GM19467 (cell line): ENCODE measurements at regions not wholly inside any gene's neighbourhood (a gene's known extent, or its start where the extent isn't known, plus 50 kb on each side); places are given as distances from the start of the nearest gene placed in this dataset.

Experiments
- ATAC-seq: cut with Tn5 transposase; IDR thresholded peaks from one replicate; pipeline ENCODE4 v1.9.1; 2021; ENCODE audit warnings: mild to moderate bottlenecking, moderate library complexity; ENCODE audit not compliant: unreplicated experiment

DNA sequence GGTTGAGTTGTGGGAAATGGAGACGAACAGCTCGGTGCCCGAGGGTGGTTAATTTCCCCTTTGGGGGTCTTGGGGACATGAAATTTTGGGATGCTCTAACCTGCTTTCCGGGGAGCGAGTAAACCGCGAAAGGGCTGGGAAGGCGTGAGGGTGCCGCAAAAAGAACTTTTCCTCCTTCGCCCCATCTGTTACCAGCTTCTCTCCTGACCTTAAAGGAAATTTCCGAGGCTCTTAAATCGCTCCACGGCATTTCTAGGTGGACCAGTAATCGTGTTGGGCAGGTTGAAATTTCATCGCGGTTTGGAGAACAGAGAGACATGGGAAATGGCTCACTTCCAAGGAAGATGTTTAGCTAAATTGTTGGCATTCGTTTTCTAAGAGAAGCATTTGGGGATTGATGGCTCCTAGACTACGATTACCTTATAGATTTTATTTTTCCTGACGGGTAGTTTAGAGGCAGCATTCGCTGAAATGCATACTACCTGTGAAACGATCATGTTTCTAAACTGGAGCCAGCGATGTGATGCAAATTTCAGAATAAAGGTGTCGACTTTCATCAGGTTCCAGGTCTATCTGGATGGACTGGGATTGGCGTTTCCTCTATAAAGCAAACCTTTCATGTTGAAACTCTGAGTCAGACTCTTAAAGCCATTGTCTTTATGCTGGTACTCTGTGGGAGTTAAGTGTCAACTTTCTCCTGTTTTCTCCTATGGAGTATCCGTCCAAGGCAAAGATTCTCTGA, 414.5 kb downstream of the PCNX1 start:
- no peak for ATAC-seq

DNA sequence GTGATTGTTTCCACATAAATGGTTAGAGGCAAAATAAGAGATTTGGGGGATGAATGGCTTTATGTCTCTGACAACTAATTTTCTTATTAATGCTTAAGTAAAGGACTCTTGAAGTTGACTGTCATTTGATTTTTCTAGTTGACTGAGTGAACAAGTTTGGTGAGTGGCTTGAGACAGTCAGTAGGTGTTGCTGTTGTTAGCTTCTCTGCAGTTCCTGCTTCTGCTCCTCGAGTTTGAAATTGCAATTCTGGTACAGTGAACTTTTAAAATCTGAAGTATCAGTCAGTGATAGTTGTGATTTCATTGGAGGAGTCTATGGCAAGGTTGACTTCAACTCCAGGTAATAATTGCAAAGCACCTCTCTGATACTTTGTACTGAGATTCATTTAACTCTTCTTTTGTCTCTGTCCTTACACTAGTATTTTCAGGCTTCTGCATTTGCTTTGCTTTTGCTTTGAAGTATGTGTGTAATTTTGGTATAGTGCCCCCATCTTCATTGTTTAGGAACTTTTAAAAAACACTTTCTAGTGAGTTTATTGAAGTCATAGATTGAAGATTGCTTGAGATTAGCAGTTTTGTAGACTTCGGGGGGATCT, 415.5 kb downstream of the PCNX1 start:
- no peak for ATAC-seq

DNA sequence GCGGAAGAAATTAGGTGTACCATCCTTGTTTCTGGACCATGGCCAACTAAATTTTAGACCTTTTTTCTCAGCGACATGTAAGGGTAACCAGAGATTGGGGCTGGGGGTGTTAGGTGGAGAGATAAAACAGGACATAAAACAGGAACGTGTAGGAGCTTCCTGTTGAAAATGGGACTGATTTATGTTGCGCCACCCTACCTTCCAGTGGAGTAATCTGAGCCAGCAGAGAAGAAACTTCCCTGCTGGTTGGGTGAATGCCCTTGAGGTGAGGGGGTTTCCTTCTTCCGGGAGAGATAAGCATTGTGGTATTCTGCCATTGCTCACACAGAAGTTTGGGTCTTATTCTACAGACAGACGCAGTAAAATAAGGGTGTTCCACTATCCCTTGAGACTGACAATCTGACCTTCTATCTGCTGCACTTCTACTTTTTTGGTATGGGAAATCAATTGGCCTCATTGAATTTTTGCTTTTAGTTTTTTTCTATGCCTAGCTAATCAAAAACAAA, 417.6 kb downstream of the PCNX1 start:
- no peak for ATAC-seq

DNA sequence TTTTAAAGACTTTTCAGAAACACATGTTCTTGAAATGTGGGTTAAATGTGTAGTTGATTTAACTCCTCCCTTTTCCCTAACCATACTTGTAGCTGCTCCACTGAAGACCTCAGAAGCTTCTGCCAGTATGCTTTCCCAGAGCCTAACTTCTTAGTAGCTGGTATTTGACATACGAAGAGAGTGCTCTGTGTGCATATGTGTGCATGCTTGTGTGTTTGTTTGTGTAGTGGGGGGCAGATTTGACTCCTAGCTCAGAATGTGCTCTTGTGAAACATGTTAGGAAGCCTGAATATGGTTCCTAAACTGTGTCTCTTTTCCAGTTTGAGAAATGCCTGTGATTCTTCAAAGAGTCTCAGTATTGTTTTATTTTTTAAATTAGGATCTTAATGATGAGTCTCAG, 420.4 kb downstream of the PCNX1 start:
- ATAC-seq: no peak

DNA sequence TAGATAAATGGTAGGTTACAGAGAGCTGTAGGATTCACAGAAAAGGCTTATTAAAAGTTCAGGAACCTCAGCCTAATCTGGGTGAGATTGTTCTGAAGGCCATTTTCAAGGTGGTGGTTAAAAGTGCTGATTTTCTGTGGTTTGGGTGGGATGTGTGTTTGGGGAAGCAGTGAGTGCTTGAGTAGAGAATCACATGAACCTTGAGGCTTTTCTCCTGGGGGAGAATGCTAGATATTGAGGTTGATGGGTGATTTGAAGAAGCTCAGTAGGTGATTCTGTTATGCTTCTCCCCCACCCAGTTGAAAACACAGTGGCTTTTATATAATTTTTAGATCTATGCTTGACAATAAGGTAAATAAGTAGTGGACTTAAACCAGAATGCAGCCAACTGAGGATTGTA, 420.9 kb downstream of the PCNX1 start:
- ATAC-seq: no peak

DNA sequence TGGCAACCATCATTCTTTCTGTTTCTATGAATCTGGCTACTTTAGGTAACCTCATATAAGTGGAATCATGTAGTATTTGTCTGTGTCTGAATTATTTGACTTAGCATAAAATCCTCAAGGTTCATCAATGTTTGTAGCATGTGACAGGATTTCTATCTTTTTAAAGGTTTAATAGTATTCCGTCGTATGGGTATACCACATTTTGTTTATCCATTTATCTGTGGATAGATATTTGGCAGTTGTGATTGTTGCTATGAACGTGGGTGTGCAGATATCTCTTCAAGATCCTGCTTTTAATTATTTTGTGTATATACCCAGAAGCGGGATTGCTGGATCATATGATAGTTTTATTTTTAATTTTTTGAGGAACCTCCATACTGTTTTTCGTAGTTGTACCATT, 421.7 kb downstream of the PCNX1 start:
- no peak for ATAC-seq

DNA sequence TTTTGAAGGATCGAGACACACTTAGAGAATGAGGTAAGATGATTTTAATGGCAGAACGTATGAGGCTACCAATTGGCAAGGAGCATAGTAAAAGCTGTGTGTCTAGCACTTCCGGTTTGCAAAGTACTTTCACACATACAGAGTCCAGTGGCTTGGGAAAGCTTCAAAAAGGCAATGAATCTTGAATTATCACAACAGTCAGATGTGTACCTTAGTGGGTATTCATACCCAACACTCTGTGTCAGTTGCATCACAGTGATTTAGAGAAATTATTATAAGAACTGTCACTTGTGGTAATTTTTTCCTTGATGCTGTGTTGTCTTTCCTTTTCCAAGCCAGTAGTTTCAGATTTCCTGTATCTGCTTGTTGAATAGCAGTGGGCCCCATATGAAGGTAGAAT, 424.1 kb downstream of the PCNX1 start:
- ATAC-seq: no peak

DNA sequence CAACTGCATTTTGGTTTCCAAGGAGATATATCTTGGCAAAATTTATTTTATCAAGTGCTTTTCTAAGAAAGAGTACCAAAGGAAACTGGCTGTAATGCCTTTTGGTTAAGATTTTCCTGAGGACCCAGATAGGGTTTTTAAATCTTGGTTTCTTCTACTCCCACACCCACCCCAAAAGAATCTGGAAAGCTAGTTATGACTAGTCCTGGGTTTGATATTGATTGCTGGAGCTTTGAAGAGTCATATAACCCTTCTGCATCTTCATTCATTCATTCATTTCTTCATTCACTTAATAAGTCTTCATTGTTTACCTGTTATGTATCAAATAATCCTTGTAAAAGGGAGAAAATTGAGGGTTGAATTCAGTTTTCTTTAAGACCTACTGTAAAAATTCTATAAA, 425.2 kb downstream of the PCNX1 start:
- ATAC-seq: no peak

DNA sequence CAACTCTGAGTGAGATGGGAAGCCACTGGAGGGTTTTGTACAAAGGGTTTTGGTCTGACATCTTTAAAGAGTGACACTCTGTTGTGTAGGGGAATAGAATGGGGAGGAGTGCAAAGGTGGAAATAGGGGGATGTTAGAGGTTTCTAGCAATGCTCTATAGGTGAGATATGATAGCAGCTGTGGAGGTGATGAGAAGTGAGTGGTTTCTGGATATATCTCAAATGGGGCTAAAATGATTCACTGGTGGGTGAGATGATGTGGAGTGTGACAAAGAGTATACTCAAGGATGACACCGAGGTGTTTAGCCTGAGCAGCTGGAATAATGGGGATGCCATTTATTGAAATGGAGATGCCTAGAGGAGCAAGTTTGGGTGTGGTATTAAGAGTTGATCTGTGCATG, 426.4 kb downstream of the PCNX1 start:
- ATAC-seq: no peak

DNA sequence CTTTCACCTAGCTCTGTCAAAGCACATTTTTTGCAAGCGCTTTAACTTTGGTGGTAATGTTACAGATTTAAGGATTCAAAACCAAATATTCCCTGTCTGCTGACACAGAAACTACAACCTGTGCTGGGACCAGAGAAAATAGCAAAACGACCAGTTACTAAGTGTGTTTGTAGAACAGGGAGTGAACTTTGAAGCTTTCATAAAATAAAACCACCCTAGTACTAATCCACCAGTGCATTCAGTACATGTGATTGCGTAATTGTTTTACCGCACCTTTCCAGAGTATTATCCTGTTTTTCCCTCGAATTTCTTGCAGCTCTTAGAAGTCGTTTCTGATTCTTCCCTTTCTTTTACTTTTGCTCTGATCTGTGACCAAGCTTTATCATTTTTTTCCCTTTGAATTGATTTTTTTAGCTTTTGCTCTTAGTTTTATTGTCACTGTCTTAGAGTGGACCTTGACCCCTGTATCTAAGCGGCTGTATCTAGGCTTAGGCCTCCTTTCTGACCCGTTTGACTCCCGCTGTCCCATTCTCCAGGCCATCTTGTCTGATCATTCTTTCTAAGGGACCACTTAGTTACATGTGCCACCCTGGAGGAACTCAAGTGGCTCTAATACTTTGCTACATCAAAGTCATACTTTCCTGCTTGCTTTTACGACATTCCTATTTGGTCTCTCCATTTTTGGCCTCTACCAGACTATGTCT, 429.4 kb downstream of the PCNX1 start:
- ATAC-seq: no peak

DNA sequence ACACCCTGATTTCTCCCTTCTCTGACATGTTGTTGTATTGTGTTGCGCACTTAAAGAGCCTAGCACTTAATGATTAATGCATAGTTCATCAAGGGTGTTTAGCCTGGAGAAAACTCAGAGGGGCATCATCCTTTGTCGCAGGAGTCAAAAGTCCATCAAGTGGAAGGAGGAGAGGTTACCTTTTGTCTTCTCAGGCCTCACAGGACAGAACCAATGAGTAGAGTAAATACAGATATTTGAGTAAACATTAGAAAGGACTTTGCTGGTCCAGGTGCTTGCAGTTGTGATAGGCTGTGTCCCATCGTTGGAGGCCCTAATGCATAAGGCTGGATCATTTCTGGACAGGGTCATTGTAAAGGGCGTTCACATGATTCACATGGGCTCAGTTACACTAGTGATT, 430.9 kb downstream of the PCNX1 start:
- ATAC-seq: no peak

DNA sequence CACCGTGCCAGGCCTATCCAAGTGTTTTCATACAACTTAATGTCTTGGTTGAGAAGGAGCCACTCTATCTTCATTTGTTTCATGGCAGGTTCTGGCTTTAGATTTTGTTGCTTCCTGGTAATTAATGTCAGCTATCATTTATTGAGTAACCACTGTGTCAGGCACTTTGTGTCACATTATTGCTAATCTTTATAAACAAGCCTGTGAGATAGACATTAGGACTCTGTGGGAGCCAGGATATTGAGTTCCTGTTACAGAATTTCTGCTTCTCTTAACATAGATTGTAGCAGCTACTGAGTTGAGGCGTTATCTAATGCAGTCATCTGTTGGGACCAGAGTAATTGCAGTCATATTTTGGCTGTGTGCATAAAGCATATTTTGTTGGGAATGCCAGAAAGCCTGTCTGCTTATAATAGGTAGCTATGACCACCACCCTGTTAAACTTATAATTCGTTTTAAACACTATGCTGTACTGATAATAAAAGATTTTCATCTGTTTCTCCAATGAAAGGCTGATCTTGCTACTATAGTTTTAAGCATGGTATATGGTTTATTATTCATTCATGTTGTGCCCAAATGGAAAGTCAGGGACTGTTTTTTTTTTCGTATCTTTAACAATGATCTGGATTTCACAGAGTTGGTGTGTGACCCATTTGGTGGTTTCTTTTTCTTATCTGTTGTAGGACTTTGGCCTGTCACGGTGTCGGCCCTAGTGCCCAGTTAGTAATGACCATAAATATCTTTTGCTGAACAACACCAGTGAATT, 432.6 kb downstream of the PCNX1 start:
- no peak for ATAC-seq

DNA sequence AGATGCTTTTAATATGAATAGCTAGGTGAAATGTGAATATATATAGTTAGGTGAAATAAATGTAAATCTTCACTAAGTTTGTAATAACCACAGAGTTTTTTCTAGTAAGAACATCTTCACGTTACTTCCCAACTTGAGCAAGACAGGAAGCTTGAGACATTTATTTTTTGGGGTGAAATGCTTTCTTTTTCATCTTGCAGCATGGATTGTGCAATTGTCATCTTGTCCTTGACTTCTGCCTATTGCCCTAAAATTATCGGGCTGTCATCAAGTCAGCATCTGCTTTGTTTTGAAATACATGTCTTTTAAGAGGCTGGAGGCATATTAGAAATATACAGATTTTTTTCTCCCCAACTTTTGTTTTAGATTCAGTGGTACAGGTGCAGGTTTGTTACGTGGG, 433.9 kb downstream of the PCNX1 start:
- no peak for ATAC-seq

DNA sequence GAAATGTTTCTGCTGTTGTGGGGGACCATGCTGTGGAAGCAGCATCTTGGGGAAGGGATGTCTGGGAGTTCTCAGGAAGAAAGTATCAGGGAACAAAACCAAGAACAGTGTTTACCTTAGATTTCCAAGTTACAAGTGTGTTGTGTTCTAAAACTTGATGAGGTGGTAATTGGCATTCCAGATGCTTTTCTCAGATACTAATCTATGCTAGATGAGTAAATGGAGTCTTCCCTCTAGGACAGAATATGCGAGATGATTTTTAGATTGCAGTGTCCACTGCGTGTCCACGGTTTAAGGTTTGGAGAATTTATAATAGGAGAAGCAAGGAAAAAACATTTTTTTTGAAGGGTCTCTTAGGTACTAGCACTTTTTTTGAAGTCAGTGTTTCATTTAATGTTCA, 436.5 kb downstream of the PCNX1 start:
- ATAC-seq: no peak

DNA sequence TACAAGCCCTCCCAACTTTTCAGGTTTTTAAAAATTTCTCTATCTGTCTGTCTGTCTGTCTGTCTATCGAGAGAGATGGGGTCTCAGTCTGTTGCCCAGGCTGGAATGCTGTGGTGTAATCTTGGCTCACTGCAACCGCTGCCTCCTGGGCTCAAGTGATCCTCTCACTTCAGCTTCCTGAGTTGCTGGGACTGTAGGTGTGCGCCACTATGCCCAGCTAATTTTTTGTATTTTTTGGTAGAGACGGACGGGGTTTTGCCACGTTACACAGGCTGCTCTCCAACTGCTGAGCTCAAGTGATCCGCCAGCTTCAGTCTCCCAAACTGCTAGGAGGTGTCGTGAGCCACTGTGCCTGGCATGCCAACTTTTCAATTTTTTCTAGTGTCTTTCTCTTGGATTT, 437.2 kb downstream of the PCNX1 start:
- ATAC-seq: no peak

DNA sequence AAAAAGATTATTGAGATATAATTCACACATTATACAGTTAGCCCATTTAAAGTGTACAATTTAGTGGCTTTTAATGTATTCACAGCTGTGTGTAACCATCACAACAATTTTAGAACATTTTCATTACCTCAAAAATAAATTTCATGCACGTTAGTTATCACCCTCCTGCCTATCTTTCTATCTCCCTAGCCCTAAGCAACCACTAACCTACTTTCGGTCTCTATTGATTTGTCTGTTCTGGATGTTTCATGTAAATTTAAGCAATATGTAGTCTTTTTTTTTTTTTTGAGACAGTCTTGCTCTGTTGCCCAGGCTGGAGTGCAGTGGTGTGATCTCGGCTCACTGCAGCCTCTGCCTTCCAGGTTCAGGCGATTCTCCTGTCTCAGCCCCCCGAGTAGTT, 439.4 kb downstream of the PCNX1 start:
- no peak for ATAC-seq

DNA sequence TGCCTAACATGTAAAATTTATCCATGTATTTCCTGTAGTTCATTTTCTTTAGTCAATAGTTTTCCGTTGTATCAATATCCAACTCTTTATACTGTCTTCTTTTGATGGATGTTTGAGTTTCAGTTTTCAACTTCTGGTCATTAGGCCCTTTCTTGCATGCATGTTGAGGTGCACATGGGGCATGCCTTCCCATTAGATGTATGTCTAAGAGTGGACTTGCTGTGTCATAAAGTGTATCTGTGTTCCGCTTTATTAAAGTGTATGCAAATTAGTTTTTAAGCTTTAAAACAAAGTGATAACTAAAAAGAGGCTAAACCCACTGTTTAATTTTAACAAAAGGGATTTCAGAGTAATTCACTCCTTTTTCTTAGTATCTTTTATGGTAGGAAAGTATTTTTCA, 441.1 kb downstream of the PCNX1 start:
- no peak for ATAC-seq

DNA sequence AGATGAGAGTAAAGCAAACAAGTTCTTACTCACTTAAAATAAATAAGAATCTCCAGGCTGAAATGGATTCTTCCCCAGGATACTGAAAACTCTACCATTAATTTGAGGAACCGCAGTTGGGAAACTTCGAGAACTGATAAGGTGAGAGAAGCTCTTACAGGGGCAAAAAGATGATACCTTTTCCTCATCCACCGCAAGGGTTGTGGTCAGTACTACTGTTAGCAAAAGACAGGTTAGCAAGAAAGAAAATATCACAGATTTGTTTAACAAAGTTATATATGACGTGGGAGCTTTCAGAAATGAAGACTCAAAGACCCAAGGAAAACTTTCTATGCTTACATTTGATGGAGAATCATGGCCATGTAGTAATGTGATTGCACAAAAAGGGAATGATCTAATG, 441.6 kb downstream of the PCNX1 start:
- ATAC-seq: no peak

DNA sequence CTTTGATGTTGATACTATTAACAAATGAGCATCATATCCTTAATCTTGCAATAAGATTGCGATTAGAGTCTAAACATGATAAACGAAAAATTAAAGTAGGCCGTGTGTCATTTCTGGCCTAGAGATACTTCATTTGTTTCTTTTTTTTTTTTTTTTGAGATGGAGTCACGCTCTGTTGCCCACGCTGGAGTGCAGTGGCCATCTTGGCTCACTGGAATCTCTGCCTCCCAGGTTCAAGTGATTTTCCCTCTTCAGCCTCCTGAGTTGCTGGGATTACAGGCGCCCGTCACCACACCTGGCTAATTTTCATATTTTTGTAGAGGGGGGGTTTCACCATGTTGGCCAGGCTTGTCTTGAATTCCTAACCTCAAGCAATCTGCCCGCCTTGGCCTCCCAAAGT, 446.9 kb downstream of the PCNX1 start:
- ATAC-seq: no peak

DNA sequence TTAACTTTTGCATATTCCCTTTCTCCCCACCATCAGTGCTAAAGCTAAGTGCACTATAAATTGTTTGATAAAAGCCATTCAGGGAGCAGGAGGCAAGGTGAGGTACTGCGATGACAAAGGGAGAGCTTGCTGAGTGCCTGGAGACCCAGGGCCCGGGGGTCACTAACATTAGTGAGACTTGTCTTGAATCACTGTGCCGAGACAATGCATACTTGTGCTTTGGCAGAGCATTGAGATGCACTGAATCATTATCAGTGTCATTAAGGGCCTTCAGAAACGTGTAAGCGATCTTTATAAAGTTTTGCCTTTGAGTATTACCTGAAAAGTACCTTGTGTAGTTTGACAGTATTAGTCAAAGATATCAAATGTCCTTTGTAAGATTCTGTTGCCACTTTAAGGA, 447.5 kb downstream of the PCNX1 start:
- no peak for ATAC-seq
